Hepatic stellate cell (primary cell): ENCODE measurements at regions not wholly inside any gene's neighbourhood (a gene's known extent, or its start where the extent isn't known, plus 50 kb on each side); places are given as distances from the start of the nearest gene placed in this dataset.

ENCODE experiments used
- DNase-seq: peaks from one replicate; pipeline ENCODE4 v3.0.0; 2011; ENCODE audit warnings: low spot score

DNA sequence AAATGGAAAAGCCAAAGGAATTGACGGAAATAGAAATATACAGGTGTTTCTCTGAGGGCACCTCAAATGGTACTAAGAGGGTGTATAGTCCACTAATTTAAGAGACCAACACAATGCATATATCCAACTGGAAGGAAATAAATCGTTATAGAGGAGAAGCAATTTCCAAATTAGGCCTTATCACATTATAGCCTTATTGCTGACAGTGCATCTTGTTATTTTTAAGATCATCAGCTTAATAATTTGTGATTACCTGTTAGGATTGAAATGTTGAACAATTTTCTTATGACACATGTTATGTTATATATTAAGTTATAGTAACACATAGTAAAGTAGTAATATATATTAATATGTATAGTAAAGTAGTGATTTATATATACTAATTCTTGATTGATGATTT is 915.7 kb upstream of the PCDH9 start:
- DNase-seq: no peak

DNA sequence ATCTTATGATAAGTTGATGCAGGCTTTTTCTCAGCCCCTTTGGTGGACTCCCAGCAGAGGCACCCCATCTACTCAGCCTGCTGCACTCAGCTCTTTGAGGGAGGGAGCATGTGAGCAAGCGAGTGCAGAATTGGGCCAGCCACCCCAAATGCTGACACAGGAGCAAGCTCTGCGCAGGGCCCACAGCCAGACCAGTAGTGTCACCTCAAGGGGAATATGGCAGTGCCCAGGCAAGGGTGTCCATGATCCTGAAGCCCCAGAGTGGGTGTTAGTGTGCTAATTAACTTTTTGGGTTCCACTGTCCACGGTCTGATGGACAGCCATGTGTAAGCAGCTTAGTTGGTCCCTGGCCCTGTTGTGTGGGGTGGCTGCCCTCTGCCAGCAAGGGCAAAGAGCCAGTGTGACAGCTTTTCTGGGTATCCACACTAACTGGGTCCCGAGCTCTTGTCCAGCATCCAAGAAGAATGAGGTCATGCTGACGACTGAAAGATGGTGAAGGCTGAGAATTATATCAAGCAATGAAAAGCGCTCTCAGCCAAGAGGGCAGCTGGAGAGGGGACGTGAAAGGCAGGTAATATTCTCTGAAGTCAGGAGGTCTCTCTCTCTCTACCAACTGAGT is 898.3 kb upstream of the PCDH9 start:
- DNase-seq: no peak

DNA sequence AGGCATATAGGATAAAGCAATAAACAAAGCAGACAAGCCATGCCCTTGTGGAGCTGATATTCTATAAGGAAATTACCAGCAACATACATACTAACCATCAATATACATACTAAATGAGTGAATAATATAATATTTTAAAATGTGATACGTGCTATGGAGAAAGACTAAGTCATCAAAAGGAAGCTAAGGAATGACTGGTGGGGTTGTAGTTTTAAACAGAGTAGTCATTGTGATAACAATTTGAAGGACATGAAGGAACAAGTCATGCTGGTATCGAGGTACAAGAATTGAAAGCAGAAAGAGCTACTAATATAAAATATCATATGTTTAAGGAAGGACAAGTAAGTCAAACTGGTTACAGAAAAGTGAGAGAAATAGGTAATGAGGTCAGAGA is 894.9 kb upstream of the PCDH9 start:
- no peak for DNase-seq

DNA sequence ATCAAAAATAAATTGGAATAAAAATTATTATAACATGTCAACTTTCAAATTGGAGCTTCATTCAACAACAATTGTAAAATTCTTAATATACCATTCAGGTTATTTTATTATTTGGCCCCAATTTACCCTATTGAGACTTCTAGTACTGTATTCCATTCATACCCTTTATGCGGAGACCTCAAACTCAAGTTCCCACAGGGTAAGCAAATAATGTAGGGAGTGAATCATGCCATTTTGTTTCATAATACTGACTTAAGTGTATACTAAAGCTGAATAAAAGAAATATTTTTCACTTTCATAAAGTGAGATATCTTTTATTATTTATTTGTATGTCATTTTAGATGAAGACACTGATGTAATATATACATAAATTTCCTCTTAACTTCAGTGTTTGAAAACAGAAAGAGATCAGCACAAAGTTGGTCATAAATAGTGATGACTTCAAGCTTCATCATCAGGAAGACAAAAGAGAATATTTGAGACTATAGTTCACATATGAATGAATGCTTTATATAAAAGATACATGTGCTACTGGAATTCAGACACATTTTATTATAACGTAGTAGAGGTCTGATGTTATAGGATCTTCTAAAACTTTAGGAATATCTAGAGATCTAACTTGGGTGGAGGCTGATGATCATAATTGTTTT is 894.4 kb upstream of the PCDH9 start:
- no peak for DNase-seq

DNA sequence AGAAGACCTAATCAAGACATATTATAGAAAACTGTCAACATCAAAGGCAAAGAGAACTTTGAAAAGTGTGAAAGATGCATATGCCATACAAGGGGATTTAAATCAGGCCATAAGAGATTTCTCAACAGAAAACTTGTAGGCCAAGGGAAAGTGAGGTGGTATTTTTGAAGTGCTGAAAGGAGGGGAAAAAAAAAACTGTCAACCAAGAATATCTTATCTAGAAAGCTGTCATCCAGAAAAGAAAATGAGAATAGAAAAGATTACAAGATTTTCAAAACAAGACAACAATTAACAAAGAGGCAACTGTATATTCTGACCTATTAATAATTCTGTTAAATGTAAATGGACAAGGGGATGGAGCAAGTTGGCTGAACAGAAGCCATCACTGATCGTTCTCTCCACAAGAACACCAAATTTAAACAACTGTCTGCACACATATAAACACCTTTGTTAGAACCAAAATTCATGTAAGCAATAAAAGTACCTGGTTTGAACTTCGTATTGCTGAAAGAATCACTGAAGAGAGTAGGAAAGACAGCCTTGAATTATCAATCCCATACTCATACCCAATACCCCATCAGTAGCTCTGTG is 880.1 kb upstream of the PCDH9 start:
- no peak for DNase-seq

DNA sequence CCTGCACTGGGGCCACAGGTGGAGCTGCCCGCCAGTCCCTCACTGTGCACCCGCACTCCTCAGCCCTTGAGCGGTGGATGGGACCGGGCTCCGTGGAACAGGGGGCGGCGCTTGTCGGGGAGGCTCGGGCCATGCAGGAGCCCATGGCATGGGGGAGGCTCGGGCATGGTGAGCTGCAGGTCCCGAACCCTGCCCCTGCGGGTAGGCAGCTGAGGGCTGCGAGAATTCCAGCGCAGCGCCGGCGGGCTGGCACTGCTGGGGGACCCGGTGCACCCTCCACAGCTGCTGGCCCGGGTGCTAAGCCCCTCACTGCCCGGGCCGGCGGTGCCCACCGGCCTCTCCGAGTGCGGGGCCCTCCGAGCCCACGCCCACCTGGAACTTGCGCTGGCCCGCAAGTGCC is 877.5 kb upstream of the PCDH9 start:
- DNase-seq: no peak

DNA sequence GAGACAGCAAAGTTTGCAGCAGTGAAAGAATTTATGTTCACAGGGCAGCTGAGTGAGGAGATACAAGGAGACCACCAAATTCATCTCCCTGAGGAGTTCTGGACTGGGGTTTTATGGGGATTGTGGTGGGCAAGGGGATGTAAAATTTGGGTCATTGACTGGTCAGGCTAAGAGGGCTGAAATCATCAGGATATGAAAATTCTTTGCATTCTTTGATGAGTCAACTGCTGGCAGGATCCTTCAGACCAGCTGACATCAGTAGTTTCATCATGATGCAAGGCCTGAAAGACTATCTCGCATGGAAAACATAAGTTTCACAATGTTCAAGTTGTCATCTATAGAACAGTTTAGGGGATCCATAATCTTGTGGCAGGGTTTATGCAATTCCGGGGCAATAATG is 869.5 kb upstream of the PCDH9 start:
- DNase-seq: peak; percentile 8

DNA sequence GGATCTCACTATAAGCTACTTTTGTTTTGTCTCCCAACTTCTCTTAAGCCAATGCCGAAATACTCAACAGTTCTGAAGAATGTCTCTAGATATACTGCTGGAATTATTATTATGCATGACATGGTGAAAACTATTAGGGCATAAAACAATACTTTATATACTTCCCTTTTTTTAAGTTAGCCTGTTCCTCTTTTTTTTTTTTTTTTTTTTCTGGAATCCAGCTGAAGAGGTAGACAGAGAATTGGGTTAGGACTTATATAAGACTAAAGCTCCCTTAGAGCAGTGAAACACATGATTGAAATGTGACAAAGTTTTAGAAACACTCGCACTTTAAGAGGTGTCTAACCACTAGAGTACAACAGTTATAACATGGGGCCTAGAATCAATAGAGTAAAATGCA is 850.9 kb upstream of the PCDH9 start:
- no peak for DNase-seq

DNA sequence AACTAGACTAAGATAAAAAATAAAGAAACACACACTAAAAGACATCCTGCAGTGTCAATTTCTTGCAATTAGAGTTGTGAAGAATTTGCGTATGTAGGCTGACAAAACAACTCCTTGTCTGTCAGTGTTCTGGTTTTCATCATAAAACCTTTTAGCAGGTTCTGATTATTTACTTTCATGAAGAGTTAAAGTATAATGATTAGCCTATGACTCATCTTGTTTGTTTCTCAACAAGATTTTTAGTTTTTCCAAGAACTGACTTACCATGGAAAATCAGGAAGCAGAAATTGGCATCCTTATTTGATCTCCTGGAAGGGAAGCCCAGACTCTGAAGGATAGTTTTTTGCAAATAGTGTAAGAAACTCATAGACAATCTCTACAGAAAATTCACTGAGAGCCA is 848.7 kb upstream of the PCDH9 start:
- DNase-seq: no peak

DNA sequence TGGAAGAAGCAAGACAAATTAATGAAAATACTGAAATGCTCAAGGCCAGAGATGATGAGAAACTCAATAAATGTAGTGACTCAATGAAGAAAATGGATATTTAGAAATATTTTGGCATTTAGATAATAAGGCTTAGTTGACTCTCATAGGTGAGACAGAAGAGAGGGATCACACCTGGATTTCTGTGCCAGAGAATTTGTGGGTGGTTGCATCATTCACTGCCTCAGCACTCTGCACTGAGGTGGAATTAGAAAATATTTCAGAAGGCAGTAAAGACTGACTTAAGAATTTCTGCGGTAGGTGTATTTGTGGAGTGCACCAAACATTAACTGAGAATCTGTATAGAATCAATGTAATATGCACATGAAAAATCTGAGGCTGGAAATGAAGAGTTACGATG is 848.3 kb upstream of the PCDH9 start:
- DNase-seq: no peak

DNA sequence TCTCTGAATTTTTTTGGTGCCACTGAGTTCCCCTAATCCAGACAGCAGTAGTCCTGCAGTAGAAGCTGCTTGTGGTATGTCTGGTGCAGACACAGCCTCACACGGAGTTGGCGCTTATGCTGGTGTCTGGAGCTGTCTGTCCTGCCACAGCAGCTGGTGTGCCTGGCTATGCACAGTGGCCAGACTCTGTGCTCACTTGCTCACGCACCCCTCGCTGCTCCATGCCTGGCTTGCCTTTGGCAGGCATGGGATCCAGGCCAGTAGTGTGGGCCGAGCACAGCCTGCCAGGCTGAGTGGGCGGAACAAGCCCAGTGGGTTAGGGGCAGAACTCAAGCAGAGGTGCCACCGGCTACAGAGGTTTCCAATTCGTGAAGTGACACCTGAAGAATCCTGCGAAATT is 845.9 kb upstream of the PCDH9 start:
- no peak for DNase-seq

DNA sequence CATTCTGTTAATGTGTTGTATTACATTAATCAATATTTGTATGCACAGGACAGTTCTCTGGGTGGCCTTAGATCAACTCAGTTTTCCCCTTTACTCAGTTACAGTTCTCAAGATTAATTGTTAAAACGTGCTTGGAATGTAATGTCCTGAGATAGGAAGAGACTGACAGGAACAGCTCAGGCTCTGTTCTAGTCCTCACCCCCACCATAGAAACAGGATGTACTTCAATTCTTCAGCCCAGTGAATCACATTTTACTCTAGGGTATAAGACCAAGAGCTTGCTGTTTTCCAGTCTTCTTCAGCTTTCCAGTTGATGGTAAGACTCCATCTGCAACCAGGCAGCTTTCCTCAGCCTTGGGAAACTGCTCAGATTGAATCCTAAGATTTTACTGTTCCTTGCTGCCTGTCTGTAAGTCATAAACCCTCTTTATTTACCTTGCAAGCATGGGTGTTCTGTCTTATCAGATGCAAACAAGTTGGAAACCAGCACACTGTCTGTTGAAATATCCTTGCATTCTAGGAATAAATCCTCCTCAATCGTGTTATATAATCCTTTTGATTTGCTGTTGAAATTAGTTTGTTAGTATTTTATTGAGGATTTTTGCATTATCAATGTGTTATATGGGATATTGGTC is 836.9 kb upstream of the PCDH9 start:
- DNase-seq: no peak

DNA sequence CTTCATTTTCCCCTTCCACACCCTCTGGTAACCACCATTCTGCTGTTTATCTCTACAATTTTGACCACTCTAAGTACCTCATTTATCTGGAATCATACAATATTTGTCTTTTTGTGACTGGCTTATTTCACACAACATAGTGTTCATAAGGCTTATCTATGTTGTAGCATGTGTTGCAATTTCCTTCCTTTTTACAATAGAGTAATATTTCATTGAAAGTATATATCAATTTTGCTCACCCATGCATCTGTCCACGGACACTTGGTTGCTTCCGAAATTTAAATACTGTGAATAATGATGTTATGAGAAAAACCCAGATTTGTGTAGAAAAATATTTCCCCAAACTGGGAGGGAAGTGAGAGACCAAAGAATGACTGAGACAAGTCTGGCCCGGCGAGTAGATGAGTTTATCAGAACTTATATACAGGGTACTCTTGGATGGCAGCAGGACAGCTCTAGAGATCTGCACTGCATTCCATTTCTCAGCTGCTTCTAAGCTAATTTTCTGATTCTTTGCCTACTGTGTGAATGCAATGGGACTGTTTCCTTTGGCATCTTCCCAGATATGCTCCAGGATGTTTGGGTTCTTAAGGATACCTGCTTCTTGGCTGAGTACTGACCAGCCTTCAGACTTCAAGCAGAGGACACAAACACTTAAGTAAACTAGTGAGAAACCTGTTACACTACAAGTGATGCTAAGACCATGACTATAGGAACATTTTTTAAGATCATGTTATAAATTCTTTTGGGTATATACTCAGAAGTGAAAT is 834.0 kb upstream of the PCDH9 start:
- DNase-seq: no peak

DNA sequence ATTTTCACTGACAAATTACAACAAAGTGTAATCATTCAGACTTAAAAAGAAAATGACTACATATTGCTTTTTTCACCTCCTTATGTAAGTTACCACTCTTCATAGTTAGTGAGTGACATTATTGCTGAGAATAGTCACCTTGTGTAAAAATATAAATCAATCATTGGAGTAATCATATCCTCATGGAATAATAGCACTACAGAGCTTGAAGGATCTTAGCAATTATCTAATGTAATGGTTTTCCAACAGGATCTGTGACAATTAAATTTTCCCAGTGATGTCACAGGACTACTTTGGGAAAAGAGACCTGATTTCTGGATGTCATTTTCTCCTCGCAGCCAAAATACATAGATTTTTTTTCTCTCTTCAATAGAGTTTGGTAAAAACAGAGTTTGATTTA is 833.0 kb upstream of the PCDH9 start:
- no peak for DNase-seq

DNA sequence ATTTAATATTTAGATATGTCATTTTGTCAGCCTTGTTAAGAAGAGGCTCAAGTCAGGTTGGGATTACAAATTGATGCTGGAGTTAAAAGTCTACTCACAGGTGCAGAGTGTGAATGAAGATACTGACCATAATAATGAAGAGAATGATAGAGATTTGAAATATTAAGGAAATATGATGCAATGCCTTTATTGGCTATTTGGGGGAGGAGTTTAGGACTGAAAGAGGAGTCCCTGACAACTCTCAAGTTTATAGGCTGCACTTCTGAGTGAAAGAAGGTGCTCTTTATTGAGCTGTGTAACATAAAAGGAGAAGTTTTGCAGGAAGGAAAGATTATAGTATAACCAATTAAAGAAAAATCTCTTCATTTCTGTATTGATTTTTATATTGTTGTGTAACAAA is 827.7 kb upstream of the PCDH9 start:
- DNase-seq: no peak

DNA sequence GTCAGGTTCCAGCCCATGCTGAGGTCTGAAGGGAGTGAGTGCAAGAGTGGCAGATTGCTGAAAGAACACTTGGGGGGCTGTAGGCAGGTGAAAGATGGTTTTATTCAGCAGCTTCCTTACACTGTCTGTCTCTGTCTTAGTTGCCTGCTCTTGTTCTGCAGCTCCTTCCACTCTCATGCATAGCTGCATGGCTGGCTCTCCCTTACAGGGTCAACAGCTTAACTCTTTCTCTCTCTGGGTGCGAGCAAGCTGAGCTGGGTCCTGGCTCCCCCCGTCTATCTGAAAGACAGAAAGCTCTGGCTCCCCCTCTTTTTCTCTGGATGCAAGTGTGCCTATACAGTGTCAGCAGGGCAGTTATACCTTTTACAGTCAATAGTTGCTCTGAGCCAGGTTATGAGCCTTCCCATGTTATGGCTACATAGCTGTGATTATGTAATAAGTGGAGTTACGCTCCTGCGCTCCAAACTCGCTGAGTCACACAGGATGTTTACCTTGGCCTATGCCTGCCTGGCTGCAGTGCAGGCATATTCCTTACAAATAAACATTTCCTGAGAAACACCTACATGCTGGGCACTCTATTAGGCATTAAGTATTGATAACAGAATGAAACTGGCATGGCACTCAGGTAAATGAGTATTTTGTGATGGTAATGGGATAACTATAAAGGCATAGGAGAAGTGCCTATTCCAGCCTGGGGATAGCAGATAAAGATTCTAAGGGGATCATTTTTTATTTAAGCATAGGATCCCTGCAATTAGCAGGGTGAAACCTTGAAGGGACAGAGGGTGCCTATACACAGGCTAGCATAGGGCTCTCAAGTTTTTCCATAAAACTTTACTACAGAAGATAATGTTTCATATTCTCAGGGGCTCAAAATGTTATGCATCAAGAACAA is 826.9 kb upstream of the PCDH9 start:
- peak; percentile 0 for DNase-seq

DNA sequence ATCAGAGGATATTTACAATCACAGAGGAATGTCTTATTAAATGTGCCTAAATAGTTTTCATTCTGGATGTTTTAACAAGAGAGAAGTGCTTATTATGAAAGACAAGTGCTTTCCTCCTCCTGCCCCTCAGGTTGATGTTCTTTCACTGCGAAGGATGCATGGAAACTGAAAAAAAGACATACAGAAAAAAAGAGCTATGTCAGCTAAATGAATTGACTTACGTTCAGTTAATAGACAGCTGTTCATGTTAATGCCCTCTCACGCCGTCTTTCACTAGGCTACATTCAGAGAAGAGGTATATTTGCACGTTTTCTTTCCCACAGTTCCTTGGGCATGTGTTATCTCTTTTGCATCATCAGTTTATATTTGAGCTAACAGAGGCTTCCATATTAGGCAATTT is 821.8 kb upstream of the PCDH9 start:
- no peak for DNase-seq

DNA sequence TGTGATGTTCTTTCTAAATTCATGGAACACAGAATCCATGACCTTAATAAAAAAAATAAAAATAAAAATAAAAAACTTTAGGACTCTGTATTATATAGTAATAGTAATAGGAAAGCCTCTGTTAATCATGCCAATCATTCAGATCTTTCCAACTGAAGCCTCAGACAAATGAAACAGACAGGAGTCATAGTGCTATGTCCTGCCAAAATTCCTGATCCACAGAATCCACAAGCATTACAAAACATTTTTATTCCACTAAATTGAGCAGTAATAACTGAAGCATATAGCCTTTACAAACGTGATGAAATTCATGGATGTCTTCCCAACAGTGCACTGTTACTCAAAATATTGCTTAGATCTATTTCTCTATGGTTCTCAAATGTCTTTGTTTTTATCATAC is 820.6 kb upstream of the PCDH9 start:
- no peak for DNase-seq

DNA sequence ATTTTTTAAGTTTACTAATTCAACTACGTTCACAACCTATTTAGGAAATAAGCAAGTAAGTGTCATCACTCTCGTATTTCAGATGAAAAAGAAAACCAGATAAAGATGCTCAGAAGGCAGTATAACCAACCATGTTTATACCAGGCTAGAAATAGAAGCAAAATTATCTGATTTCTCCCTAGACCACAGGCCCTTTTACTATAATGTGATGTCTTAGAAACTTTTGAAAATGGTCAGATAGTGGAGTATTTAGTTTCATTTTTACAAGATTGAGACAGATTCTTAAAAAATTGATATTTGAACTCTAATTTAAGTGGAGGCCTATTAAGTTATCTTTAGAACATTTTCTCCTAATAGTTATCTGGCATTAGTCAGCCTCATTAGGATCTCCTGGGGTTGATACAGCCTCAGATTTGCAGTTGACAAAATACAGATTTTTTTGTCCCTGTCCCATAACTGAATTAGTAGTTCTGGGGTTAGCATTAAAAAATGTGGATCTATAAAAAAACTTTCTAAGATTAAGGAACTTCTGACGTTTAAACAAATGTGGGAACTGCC is 818.7 kb upstream of the PCDH9 start:
- DNase-seq: no peak

DNA sequence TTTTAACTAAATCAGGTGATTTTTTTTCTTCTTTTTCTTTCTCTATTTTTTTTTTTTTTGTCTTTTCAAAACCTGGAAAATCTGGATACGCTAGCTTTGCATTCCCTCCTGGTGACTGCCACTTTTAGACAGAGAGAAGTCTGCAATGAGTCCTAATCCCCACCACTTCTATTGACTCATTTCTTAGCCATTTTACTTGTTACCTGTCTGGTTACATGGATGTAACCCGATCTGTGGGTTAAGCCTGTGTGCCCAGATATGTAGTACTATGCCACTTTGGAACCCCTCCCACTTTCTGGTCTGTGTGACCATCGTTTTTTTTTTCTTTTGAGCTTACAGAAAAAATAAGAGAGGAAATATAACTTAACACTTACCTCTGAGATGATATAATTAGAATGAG is 817.8 kb upstream of the PCDH9 start:
- no peak for DNase-seq

DNA sequence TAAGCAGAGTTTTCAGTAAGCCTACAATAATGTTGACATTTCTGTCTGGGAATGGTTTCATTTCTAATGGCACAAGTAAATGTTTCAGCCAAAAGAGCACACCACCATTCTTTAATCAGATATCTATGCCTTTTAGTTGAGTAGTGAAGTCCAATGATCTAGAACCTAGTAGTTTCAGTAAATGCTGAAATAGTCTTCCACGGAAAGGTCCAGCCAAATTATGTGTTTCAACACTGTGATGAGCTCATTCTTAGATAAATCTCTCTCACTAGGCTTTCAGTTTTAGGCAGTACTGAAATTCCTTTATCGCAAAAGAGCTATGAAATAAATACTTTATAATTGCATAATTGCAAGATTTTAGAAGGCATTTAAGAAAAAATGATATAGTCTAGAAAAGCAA is 816.8 kb upstream of the PCDH9 start:
- no peak for DNase-seq
